OCI-LY3 (cell line): ENCODE measurements at regions not wholly inside any gene's neighbourhood (a gene's known extent, or its start where the extent isn't known, plus 50 kb on each side); places are given as distances from the start of the nearest gene placed in this dataset.

Experiments
- EZH2phosphoT487 ChIP-seq: fragments of 200-600 bp; shearing (Covaris generic); IDR thresholded peaks from 2 replicates; pipeline ENCODE4 v1.6.1; 2018; ENCODE audit warnings: antibody characterized with exemption, mixed run types, low read depth
- TF ChIP-seq, protein P1 (sequence below): fragments of 200-600, 300-600 bp; sonication (generic); IDR thresholded peaks from 2 replicates; pipeline ENCODE4 v1.5.1; 2014; ENCODE audit warnings: antibody characterized with exemption, low read length, low read depth

DNA sequence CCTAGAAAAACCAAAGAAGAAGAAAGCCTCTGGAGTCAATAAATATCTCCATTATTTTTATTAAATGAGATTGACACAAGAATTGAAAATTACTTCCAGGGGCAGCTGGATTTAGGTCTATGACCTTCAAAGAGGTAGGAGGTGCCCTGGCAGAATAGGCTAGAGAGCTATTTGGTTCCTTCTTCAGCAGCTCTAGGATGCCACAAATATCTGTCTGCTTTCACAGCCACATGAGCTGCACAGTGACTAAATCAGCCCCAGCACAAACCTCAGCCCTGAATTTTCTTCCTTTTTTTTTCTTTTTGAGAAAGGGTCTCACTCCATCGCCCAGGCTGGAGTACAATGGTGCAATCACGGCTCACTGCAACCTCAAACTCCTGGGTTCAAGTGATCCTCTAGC, 223.5 kb downstream of the ABHD5 start:
- TF ChIP-seq, protein P1, sequence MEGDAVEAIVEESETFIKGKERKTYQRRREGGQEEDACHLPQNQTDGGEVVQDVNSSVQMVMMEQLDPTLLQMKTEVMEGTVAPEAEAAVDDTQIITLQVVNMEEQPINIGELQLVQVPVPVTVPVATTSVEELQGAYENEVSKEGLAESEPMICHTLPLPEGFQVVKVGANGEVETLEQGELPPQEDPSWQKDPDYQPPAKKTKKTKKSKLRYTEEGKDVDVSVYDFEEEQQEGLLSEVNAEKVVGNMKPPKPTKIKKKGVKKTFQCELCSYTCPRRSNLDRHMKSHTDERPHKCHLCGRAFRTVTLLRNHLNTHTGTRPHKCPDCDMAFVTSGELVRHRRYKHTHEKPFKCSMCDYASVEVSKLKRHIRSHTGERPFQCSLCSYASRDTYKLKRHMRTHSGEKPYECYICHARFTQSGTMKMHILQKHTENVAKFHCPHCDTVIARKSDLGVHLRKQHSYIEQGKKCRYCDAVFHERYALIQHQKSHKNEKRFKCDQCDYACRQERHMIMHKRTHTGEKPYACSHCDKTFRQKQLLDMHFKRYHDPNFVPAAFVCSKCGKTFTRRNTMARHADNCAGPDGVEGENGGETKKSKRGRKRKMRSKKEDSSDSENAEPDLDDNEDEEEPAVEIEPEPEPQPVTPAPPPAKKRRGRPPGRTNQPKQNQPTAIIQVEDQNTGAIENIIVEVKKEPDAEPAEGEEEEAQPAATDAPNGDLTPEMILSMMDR, result no peak
- no peak for TF ChIP-seq EZH2phosphoT487
